ENCODE measurements at regions not wholly inside any gene's neighbourhood (a gene's known extent, or its start where the extent isn't known, plus 50 kb on each side); places are given as distances from the start of the nearest gene placed in this dataset.

- TF ChIP-seq, protein P1, sequence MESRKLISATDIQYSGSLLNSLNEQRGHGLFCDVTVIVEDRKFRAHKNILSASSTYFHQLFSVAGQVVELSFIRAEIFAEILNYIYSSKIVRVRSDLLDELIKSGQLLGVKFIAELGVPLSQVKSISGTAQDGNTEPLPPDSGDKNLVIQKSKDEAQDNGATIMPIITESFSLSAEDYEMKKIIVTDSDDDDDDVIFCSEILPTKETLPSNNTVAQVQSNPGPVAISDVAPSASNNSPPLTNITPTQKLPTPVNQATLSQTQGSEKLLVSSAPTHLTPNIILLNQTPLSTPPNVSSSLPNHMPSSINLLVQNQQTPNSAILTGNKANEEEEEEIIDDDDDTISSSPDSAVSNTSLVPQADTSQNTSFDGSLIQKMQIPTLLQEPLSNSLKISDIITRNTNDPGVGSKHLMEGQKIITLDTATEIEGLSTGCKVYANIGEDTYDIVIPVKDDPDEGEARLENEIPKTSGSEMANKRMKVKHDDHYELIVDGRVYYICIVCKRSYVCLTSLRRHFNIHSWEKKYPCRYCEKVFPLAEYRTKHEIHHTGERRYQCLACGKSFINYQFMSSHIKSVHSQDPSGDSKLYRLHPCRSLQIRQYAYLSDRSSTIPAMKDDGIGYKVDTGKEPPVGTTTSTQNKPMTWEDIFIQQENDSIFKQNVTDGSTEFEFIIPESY (IDR thresholded peaks at IDR 0.05) = no peak
- TF ChIP-seq, protein P2, sequence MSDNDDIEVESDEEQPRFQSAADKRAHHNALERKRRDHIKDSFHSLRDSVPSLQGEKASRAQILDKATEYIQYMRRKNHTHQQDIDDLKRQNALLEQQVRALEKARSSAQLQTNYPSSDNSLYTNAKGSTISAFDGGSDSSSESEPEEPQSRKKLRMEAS (IDR thresholded peaks at IDR 0.05; ENCODE audit: low read depth, low read length) = no peak
- TF ChIP-seq FOS (IDR thresholded peaks at IDR 0.05; ENCODE audit: borderline replicate concordance, extremely low read depth, insufficient read length) (no peak), POLR2AphosphoS5 (IDR thresholded peaks at IDR 0.05; ENCODE audit: low read length) (no peak), RAD51 (IDR thresholded peaks at IDR 0.05) (no peak), MXI1 (IDR thresholded peaks at IDR 0.05; ENCODE audit: low read depth, low read length) (no peak), POLR2A (IDR thresholded peaks at IDR 0.05; ENCODE audit: low read depth, low read length) (no peak), NFIC (IDR thresholded peaks at IDR 0.05; ENCODE audit: low read depth, low read length) (no peak), GABPA (IDR thresholded peaks at IDR 0.05; ENCODE audit: low read depth) (no peak)
These were observed 59.0 kb upstream of the PDZRN3 start for GRCh38 chr3:73683706-73684105.

Measured in GM12878 (cell line).